GM18873 (cell line): ENCODE measurements at regions not wholly inside any gene's neighbourhood (a gene's known extent, or its start where the extent isn't known, plus 50 kb on each side); places are given as distances from the start of the nearest gene placed in this dataset.

Source experiments
- ATAC-seq: cut with Tn5 transposase; IDR thresholded peaks from one replicate; pipeline ENCODE4 v1.9.1; 2021; ENCODE audit warnings: mild to moderate bottlenecking, moderate library complexity, moderate number of reproducible peaks; ENCODE audit not compliant: unreplicated experiment, low FRiP score

GRCh38 chr22:48843640-48844039 lies 984.0 kb downstream of the BRD1 start:
- no peak for ATAC-seq

GRCh38 chr22:48842976-48843375 lies 984.7 kb downstream of the BRD1 start:
- ATAC-seq: no peak

GRCh38 chr22:48842583-48842945 lies 985.1 kb downstream of the BRD1 start:
- no peak for ATAC-seq

- ATAC-seq: no peak
Observed at GRCh38 chr22:48841881-48842582, 985.6 kb downstream of the BRD1 start.

- no peak for ATAC-seq
Observed at GRCh38 chr22:48840112-48840949, 987.3 kb downstream of the BRD1 start.

GRCh38 chr22:48838846-48839730 lies 988.6 kb downstream of the BRD1 start:
- ATAC-seq: no peak

GRCh38 chr22:48838376-48838775 lies 989.3 kb downstream of the BRD1 start:
- no peak for ATAC-seq

GRCh38 chr22:48837341-48837935 lies 990.2 kb downstream of the BRD1 start:
- ATAC-seq: no peak

GRCh38 chr22:48836673-48837340 lies 990.9 kb downstream of the BRD1 start:
- no peak for ATAC-seq

GRCh38 chr22:48835857-48836672 lies 991.6 kb downstream of the BRD1 start:
- ATAC-seq: no peak

GRCh38 chr22:48835364-48835763 lies 992.3 kb downstream of the BRD1 start:
- ATAC-seq: no peak

GRCh38 chr22:48834404-48834803 lies 993.3 kb downstream of the BRD1 start:
- ATAC-seq: no peak

- no peak for ATAC-seq
Observed at GRCh38 chr22:48832592-48832991, 995.1 kb downstream of the BRD1 start.

GRCh38 chr22:48829908-48830307 lies 997.8 kb downstream of the BRD1 start:
- no peak for ATAC-seq

GRCh38 chr22:48828688-48829087 lies 999.0 kb downstream of the BRD1 start:
- ATAC-seq: no peak

- ATAC-seq: no peak
Observed at GRCh38 chr22:48827904-48828555, 999.6 kb downstream of the BRD1 start.

- ATAC-seq: no peak
Observed at GRCh38 chr22:48827268-48827846, 1000.3 kb downstream of the BRD1 start.

- ATAC-seq: no peak
Observed at GRCh38 chr22:48826546-48826945, 1001.1 kb downstream of the BRD1 start.
